Common myeloid progenitor, CD34-positive (primary cell): ENCODE measurements at regions not wholly inside any gene's neighbourhood (a gene's known extent, or its start where the extent isn't known, plus 50 kb on each side); places are given as distances from the start of the nearest gene placed in this dataset.

ENCODE experiments used
- CTCF ChIA-PET: fragments of 350-600 bp; sonication (Branson Sonifier 250); formaldehyde crosslinking; loops from one replicate; lab custom pipeline; 2021; ENCODE audit warnings: antibody characterized with exemption; lab: Charles Lee
- POLR2A ChIA-PET: fragments of 350-600 bp; sonication (Branson Sonifier 250); formaldehyde crosslinking; loops from one replicate; lab custom pipeline; 2021; ENCODE audit warnings: antibody characterized with exemption; lab: Charles Lee
- DNase-seq, 3 donors: peaks; one replicate each; pipeline versions ENCODE4 v3.0.0 to v3.0.0-alpha.2; 2013
- H3K27ac ChIP-seq, 2 experiments: 1 replicate in 1 of 2; 2 replicates in 1 of 2; pipeline ENCODE4 v1.7.0; 2013; ENCODE audit warnings: inconsistent platforms in 2 of 2, low read length in 2 of 2, mild to moderate bottlenecking in 2 of 2, low read depth in 1 of 2, moderate library complexity in 1 of 2; ENCODE audit not compliant: severe bottlenecking in 2 of 2, insufficient read depth in 1 of 2, poor library complexity in 1 of 2
- H3K27me3 ChIP-seq, 5 experiments: replicated peaks in 2 of 5; 1 replicate in 3 of 5; 2 replicates in 2 of 5; pipeline versions ENCODE4 v1.6.1 to v1.7.0; 2013; ENCODE audit warnings: low read length in 4 of 5, mild to moderate bottlenecking in 2 of 5, moderate library complexity in 2 of 5, inconsistent platforms in 1 of 5; ENCODE audit not compliant: insufficient read depth in 5 of 5, control insufficient read depth in 4 of 5
- H3K36me3 ChIP-seq, 4 experiments: 1 replicate in 2 of 4; 2 replicates in 2 of 4; pipeline versions ENCODE4 v1.6.1 to v1.7.0; 2013; ENCODE audit warnings: low read length in 3 of 4, control low read depth in 1 of 4, mild to moderate bottlenecking in 1 of 4; ENCODE audit not compliant: control insufficient read depth in 4 of 4, insufficient read depth in 4 of 4
- H3K4me1 ChIP-seq, 4 experiments: 1 replicate in 3 of 4; 2 replicates in 1 of 4; pipeline versions ENCODE4 v1.6.1 to v1.7.1; 2013; ENCODE audit warnings: low read length in 3 of 4, mild to moderate bottlenecking in 3 of 4, control low read depth in 1 of 4, inconsistent platforms in 1 of 4, moderate library complexity in 1 of 4; ENCODE audit not compliant: control insufficient read depth in 4 of 4, insufficient read depth in 4 of 4; ENCODE audit errors: control extremely low read depth in 1 of 4
- H3K4me3 ChIP-seq, 7 experiments: 1 replicate in 4 of 7; 2 replicates in 3 of 7; pipeline versions ENCODE4 v1.5.1 to v1.7.0; 2013; ENCODE audit warnings: mild to moderate bottlenecking in 7 of 7, low read length in 6 of 7, moderate library complexity in 6 of 7, inconsistent platforms in 2 of 7, low read depth in 2 of 7, control low read depth in 1 of 7; ENCODE audit not compliant: insufficient read depth in 4 of 7, control insufficient read depth in 1 of 7; ENCODE audit errors: extremely low read depth in 1 of 7
- H3K9me3 ChIP-seq, 5 experiments: 1 replicate in 4 of 5; 2 replicates in 1 of 5; pipeline versions ENCODE4 v1.6.1 to v1.7.1; 2013; ENCODE audit warnings: low read length in 4 of 5, mild to moderate bottlenecking in 2 of 5, inconsistent platforms in 1 of 5, low read depth in 1 of 5, moderate library complexity in 1 of 5; ENCODE audit not compliant: control insufficient read depth in 4 of 5, insufficient read depth in 2 of 5; ENCODE audit errors: control extremely low read depth in 1 of 5
- WGBS: methylation state at CpG from one replicate; pipeline ENCODE4 v1.1.5; 2013; ENCODE audit not compliant: insufficient coverage; 5-methylcytosine and 5-hydroxymethylcytosine counted together

DNA sequence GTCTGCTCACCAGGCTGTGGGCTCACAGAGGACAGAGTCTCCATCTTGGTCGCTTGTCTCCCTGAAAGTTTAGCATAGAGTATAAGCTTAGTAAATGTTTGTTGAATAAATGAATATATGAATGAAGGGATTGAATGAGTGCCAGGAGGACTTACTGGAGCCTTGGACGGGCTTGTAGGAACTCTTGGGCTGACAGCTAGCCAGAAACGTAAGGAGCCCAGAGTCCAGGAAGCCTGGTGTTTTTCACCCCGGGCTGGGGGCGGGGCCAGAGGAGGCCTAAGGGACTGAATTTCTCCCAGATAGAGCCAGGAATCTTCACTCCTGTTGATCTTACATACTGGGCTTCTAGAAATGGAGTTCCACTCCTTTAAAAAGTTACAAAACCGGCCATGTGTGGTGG lies 68.5 kb upstream of the SRSF6 start:
- ChIA-PET POLR2A (no interaction called here), CTCF (interaction anchor here (1.1 kb wide), 1 partner anchor 11 kb away, joined by 3 read pairs; no protein-coding TSS in a partner anchor)
- Histone ChIP-seq H3K9me3 (peaks cover 0 to 10% (median 3%) of the 10 kb centered on the region in 5 experiments), H3K27me3 (peaks cover 0 to 28% (median 4%) of the 10 kb centered on the region in 5 experiments), H3K36me3 (no peaks in the 10 kb centered on the region), H3K4me3 (no peak overlapping the region), H3K4me1 (no peaks in the 10 kb centered on the region), H3K27ac (no peak overlapping the region)
- no peak for DNase-seq
- whole genome bisulfite sequencing = 56% methylated on average over 6 of the region's 6 CpGs

DNA sequence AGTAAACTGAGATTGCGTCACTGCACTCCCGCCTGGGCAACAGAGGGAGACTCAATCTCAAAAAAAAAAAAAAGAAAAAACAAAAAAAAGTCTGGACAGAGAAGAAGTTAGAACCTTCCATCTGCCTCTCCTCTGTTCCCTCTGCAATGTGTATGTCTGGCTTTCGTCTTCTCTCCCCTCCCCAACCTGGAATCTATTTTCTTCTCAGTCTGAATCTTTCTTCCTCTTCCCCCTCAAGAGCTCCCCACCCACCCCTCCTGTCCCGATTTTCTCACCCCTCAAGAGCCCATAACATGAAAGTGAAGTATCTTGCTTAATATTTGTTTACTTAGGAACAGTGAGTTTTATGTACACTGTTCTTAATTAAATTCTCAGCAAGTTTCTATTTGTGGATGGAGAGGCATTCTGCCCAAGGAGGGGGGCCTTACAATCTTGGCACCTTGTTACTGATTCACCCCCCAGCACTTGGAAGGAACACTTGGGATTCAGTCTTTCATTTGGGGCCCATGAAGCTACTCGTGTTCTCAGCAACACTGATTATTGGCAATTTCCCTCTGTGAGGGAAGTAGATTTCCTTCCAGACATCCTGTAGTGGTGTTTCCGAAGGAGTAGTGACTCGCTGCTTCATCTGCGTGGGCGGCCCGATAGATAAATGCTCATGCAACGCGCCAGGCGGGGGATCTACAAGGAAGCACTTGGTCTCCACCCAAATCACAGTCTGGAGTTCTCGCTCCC lies 69.3 kb upstream of the SRSF6 start:
- H3K4me1 ChIP-seq = no peaks in the 10 kb centered on the region
- peaks cover 0 to 10% (median 3%) of the 10 kb centered on the region in 5 experiments for H3K9me3 ChIP-seq
- H3K36me3 ChIP-seq = no peaks in the 10 kb centered on the region
- 48% methylated on average over 12 of the region's 14 CpGs for WGBS
- ChIA-PET CTCF (no interaction called here), POLR2A (no interaction called here)
- H3K4me3 ChIP-seq = no peak overlapping the region
- H3K27ac ChIP-seq = no peak overlapping the region
- H3K27me3 ChIP-seq = peaks cover 0 to 31% (median 4%) of the 10 kb centered on the region in 5 experiments
- no peak for DNase-seq

DNA sequence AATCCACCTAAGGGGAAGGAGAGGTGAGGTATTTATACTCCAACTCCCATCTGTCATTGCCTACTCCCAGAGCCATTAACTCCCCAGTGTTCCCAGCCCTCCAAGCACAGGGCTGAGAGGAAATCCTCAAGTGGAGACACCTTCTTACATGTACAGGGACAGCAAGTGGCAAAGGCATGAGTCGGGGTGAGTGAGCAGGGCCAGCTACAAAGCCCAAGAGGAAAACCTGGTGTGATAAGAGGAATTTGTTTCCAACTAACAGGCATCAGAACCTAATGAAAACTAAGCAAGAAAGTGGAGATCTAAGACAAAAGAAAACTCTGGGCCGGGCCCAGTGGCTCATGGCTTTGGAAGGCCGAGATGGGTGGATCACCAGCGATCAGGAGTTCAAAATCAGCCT lies 70.0 kb upstream of the SRSF6 start:
- peaks cover 0 to 10% (median 3%) of the 10 kb centered on the region in 5 experiments for H3K9me3 ChIP-seq
- H3K27ac ChIP-seq = no peak overlapping the region
- WGBS = 79% methylated on average over 4 of the region's 4 CpGs
- H3K36me3 ChIP-seq = no peaks in the 10 kb centered on the region
- POLR2A ChIA-PET = no interaction called here
- CTCF ChIA-PET = no interaction called here
- H3K4me3 ChIP-seq = no peak overlapping the region
- peaks cover 0 to 27% (median 4%) of the 10 kb centered on the region in 5 experiments for H3K27me3 ChIP-seq
- DNase-seq = no peak
- H3K4me1 ChIP-seq = no peaks in the 10 kb centered on the region

- H3K36me3 ChIP-seq = no peaks in the 10 kb centered on the region
- ChIA-PET CTCF (no interaction called here), POLR2A (no interaction called here)
- peaks cover 0 to 10% (median 3%) of the 10 kb centered on the region in 5 experiments for H3K9me3 ChIP-seq
- 9% methylated on average over 3 of the region's 4 CpGs for WGBS
- H3K4me3 ChIP-seq = no peak overlapping the region
- no peaks in the 10 kb centered on the region for H3K4me1 ChIP-seq
- H3K27ac ChIP-seq = no peak overlapping the region
- peaks cover 0 to 28% (median 4%) of the 10 kb centered on the region in 5 experiments for H3K27me3 ChIP-seq
- DNase-seq = peak; percentile 6 to 81 (median 74)
Observed at GRCh38 chr20:43386878-43387277, 70.8 kb upstream of the SRSF6 start.

DNA sequence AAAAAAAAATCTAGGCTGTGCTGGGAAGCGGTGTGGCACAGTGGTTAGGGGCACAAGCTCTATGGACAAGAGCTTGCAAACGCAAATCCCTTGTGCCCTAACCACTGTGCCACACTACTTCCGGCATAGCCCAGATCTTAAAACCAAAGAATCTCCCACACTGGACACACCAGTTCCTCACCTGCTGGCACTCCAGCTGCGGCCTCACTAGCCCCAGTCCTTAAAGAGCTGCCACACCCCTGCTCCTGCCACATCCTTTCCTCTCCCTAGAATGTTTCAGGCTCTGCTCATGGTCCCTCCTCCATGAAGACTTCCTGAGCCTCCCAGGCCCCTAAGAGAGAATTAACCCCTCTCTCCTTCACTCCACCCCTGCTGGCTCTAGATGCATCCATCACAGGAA lies 71.8 kb upstream of the SRSF6 start:
- ChIA-PET CTCF (no interaction called here), POLR2A (interaction anchor here (0.7 kb wide), 1 partner anchor 69 kb away, joined by 4 read pairs; no protein-coding TSS in a partner anchor)
- DNase-seq = no peak
- Histone ChIP-seq H3K36me3 (no peaks in the 10 kb centered on the region), H3K4me1 (no peaks in the 10 kb centered on the region), H3K4me3 (no peak overlapping the region), H3K27ac (no peak overlapping the region), H3K9me3 (peaks cover 0 to 10% (median 3%) of the 10 kb centered on the region in 5 experiments), H3K27me3 (peaks cover 0 to 26% (median 4%) of the 10 kb centered on the region in 5 experiments)
- 100% methylated on average over 2 of the region's 4 CpGs for WGBS

DNA sequence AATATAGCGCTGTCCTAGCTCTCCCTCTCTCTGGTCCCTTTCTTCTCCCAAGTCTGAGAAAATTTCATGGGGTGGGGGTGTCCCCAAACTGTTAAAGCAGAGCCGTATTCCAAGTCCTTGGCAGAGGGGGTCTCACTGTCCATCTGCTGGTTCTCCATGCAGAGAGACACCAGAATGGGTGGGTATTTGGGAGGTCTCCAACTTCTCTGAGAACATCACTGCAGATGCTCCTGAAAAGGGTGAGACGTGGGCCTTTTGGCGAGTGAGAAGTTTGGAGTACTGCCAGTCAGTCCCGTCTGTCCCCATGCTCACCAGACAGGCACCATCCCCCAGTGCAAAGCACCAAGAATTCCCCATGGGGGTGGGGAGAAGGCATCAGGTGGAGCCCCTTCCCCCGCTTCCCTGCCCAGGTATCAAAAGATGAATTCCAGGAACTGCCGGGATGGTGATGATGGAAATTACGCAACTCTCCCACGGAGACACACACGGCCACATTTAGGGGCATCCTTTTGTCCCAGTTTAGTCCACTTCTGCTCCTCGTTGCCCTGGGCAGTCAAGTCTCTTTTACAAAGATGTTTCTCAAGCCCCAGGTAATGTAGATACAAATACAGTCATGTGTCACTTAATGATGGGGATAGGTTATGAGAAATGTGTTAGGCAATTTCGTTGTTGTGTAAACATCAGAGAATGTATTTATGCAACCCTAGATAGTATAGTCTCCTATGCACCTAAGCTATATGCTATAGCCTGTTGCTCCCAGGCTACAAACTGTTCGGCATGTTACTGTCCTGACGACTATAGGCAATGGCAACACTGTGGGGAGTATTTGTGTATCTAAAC lies 73.4 kb upstream of the SRSF6 start:
- DNase-seq = no peak
- Histone ChIP-seq H3K4me1 (no peaks in the 10 kb centered on the region), H3K4me3 (no peak overlapping the region), H3K27me3 (peaks cover 0 to 19% (median 0%) of the 10 kb centered on the region in 5 experiments), H3K36me3 (no peaks in the 10 kb centered on the region), H3K27ac (no peak overlapping the region), H3K9me3 (peaks cover 0 to 10% (median 3%) of the 10 kb centered on the region in 5 experiments)
- POLR2A ChIA-PET = no interaction called here
- WGBS = 75% methylated on average over 10 of the region's 14 CpGs
- CTCF ChIA-PET = no interaction called here
